ENCODE measurements at regions not wholly inside any gene's neighbourhood (a gene's known extent, or its start where the extent isn't known, plus 50 kb on each side); places are given as distances from the start of the nearest gene placed in this dataset.

DNA sequence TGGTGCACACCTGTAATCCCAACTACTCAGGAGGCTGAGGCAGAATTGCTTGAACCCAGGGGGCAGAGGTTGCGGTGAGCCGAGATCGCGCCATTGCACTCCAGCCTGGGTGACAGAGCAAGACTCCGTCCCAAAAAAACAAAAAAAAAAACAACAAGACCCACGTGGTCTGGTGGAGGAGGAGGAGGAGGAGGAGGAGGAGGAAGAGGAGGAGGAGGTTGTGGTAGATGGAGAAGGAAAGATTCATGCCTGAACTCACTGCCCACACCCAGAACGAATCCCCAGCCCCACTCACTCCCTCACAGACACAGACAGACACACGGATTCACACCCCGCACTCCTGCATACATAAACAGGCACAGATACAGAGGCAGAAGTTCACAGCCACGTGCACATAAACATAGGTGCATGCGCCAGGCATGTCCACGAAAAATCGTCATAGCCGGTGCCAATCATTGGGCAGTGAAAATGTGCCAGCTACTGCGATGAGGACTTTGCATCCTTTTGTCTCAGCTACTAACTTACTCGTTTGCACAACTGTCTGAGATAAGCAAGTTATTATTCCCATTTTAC is 138.5 kb downstream of the WSCD1 start (continued):
- TF ChIP-seq, protein P1, sequence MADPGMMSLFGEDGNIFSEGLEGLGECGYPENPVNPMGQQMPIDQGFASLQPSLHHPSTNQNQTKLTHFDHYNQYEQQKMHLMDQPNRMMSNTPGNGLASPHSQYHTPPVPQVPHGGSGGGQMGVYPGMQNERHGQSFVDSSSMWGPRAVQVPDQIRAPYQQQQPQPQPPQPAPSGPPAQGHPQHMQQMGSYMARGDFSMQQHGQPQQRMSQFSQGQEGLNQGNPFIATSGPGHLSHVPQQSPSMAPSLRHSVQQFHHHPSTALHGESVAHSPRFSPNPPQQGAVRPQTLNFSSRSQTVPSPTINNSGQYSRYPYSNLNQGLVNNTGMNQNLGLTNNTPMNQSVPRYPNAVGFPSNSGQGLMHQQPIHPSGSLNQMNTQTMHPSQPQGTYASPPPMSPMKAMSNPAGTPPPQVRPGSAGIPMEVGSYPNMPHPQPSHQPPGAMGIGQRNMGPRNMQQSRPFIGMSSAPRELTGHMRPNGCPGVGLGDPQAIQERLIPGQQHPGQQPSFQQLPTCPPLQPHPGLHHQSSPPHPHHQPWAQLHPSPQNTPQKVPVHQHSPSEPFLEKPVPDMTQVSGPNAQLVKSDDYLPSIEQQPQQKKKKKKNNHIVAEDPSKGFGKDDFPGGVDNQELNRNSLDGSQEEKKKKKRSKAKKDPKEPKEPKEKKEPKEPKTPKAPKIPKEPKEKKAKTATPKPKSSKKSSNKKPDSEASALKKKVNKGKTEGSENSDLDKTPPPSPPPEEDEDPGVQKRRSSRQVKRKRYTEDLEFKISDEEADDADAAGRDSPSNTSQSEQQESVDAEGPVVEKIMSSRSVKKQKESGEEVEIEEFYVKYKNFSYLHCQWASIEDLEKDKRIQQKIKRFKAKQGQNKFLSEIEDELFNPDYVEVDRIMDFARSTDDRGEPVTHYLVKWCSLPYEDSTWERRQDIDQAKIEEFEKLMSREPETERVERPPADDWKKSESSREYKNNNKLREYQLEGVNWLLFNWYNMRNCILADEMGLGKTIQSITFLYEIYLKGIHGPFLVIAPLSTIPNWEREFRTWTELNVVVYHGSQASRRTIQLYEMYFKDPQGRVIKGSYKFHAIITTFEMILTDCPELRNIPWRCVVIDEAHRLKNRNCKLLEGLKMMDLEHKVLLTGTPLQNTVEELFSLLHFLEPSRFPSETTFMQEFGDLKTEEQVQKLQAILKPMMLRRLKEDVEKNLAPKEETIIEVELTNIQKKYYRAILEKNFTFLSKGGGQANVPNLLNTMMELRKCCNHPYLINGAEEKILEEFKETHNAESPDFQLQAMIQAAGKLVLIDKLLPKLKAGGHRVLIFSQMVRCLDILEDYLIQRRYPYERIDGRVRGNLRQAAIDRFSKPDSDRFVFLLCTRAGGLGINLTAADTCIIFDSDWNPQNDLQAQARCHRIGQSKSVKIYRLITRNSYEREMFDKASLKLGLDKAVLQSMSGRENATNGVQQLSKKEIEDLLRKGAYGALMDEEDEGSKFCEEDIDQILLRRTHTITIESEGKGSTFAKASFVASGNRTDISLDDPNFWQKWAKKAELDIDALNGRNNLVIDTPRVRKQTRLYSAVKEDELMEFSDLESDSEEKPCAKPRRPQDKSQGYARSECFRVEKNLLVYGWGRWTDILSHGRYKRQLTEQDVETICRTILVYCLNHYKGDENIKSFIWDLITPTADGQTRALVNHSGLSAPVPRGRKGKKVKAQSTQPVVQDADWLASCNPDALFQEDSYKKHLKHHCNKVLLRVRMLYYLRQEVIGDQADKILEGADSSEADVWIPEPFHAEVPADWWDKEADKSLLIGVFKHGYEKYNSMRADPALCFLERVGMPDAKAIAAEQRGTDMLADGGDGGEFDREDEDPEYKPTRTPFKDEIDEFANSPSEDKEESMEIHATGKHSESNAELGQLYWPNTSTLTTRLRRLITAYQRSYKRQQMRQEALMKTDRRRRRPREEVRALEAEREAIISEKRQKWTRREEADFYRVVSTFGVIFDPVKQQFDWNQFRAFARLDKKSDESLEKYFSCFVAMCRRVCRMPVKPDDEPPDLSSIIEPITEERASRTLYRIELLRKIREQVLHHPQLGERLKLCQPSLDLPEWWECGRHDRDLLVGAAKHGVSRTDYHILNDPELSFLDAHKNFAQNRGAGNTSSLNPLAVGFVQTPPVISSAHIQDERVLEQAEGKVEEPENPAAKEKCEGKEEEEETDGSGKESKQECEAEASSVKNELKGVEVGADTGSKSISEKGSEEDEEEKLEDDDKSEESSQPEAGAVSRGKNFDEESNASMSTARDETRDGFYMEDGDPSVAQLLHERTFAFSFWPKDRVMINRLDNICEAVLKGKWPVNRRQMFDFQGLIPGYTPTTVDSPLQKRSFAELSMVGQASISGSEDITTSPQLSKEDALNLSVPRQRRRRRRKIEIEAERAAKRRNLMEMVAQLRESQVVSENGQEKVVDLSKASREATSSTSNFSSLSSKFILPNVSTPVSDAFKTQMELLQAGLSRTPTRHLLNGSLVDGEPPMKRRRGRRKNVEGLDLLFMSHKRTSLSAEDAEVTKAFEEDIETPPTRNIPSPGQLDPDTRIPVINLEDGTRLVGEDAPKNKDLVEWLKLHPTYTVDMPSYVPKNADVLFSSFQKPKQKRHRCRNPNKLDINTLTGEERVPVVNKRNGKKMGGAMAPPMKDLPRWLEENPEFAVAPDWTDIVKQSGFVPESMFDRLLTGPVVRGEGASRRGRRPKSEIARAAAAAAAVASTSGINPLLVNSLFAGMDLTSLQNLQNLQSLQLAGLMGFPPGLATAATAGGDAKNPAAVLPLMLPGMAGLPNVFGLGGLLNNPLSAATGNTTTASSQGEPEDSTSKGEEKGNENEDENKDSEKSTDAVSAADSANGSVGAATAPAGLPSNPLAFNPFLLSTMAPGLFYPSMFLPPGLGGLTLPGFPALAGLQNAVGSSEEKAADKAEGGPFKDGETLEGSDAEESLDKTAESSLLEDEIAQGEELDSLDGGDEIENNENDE (IDR thresholded peaks at IDR 0.05; ENCODE audit: insufficient replicate concordance, low read length) = no peak
- TF ChIP-seq KDM4A (IDR thresholded peaks at IDR 0.05; ENCODE audit: low read depth, low read length, severe bottlenecking) (no peak), RAD21 (IDR thresholded peaks at IDR 0.05 in 1 of 2, conservative IDR thresholded peaks at IDR 0.05 in 1 of 2; ENCODE audit: low read depth in 2 of 2, low read length in 2 of 2) (no peak), SP4 (IDR thresholded peaks at IDR 0.05; ENCODE audit: low read length) (no peak), ASH2L (IDR thresholded peaks at IDR 0.05; ENCODE audit: low read length) (no peak)

All from H1 (cell line).